H54 (cell line): ENCODE measurements at regions not wholly inside any gene's neighbourhood (a gene's known extent, or its start where the extent isn't known, plus 50 kb on each side); places are given as distances from the start of the nearest gene placed in this dataset.

ENCODE experiments used
- DNase-seq: peaks from one replicate; pipeline ENCODE4 v3.0.0; 2011; ENCODE audit warnings: low spot score, mixed read lengths; ENCODE audit not compliant: insufficient read length
- FAIRE-seq: peaks from 3 replicates; lab custom pipeline; 2011; peaks lifted over from hg19 to GRCh38; lab: Jason Lieb, UNC
- POLR2A ChIP-seq: IDR thresholded peaks from 2 replicates; pipeline ENCODE4 v1.6.1; 2011; ENCODE audit warnings: low read depth, mild to moderate bottlenecking, low read length

DNA sequence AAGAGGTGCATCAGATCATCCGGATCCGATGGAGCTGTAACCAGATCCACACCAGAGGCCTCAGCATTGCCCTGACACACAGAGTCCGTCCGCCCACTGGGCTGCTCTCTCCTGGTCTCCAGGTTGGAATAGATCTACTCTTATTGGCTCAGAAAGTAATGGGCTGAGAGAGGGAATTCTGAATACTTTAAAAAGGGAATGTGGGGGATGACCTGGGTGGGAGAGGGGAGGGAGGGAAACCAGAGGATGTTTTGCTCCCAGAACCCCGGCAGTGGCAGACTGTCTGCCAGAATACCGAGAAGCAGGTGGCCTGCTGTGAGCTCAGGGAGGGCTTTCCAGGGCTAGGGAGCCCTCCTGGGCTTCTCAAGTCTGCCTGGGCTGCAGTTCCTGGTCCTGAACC is 126.5 kb downstream of the ENGASE start:
- FAIRE-seq (no peak), DNase-seq (no peak)
- no peak for TF ChIP-seq POLR2A

DNA sequence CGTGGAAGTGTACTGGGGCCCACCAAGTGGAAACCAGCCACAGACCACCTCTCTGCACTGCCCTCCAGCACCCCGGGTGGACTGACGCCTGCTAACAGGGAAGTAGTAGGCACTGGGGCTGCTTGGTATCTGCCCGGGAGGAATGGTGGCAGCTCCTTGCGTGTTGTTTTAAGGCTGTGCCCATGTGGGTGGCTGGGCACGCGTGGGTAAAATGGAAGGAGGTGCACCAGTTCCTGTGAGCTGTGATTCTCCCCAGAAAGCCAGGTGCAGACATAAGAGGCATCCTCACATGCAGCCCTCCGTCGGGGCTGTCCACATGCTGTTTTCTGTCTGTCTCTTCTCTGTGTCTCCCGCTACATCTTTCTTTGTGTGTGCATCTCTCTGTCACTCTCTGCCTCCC is 122.3 kb downstream of the ENGASE start:
- no peak for TF ChIP-seq POLR2A
- FAIRE-seq: no peak
- DNase-seq: no peak

DNA sequence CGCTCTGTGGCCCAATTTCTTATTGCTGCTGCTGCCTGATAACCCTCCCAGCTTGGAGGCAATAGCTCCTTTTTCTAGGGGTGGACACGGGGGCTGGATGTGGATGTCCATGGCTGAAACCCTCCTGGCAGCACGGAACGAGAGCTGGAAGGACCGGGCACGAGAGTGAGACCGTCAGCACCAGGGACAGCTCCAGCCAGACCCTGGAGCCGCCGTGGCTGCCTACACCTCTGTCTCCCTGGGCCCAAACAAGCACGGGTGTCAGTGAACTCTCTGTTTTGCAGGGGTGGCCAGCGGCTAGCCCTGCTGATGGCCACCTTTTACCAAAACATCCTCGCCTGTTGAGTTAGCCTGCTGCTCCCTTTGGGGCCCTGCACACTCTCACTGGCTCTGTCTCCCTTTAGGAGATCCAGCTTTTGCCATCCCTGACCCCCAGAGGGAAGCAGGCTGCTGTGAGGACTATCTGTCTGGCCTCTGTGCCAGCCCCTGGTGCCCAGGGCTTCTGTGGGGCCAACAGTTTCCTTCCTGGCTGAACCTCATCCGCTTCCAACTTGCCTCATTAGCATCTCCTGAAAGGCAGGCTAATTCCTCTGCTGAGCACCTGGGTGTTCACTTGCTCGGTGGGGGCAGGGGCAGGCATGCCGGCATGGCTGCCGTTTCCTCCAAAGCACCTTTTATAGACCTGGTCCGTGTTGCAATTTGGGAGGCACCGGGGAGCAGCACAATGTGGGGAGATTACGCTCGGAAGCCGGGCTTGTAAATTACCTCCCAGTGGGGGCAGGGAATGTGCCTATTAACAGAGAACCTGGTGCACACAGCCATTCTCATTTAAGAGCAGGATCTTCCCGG is 118.1 kb downstream of the ENGASE start:
- FAIRE-seq (no peak), DNase-seq (peak; percentile 58)
- no peak for TF ChIP-seq POLR2A

DNA sequence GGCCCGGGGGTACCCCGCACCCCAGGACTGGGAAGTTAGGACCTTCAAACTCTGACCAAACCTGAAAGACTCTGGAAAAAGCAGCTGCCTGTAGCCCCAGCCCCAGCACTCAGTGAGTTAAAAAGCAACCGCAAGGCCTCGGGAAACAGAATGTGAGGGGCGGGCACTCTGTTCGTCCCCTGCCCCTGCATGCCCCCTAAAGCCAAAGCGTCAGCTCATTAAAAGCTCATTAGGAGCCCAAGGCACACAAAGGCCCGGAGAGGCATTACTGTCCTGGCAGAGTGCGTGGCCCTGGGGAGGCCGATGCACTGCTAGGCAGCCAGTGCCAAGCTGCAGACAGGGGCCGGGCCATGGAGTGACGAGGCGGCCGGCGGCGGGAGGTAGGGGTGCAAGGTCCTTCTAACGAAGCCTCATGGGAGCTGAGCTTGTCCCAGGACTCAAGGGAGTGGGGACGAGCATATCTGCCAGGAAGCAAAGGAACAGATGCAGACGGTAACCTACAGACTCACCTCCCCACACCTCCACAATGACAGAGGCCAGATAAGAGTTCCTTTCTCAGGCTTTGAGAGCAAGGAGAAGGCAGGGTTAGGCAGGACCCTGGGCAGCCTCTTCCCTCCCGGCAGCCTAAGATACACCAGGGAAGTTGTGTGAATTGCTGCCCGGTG is 116.8 kb downstream of the ENGASE start:
- no peak for FAIRE-seq
- no peak for TF ChIP-seq POLR2A
- no peak for DNase-seq

DNA sequence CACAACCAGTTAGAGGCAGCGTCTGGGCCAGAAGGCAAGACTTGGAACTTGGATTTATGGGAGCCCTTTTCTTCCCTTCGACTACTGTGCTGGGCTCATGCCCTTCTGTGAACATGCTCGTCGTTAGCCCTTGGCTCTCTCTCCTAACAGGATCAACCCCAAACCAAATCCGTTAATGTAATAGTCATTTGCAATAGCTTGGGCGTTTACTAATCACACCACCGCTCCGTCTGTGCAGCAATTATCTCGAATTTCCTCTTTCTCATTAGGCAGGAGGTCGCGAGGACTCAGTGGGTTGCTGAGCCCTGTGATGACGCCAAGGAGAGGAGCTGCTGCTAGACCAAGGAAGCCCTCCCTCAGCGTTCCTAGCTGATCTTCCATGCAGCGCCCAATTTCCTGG is 114.7 kb downstream of the ENGASE start:
- no peak for TF ChIP-seq POLR2A
- DNase-seq (no peak), FAIRE-seq (no peak)

DNA sequence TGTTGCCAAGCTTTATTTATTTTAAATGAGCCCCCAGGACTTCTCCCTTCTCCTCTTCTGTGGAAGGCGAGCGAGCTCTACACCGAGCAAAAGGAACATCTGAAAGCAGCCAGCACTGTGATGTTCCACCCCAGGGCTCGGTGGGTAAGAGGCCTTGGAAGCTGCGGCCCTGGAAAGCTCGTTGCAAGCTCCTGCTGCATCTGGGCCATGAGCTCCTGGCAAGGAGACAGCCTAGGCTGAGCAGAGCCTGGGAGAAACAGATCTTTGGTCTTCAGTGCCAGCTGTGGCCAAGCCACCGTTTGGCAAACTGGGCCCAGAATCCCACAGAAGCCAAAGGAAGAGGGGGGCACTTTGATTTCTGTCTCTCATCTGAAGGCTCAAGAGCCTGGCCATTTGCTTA is 114.1 kb downstream of the ENGASE start:
- no peak for DNase-seq
- no peak for FAIRE-seq
- TF ChIP-seq POLR2A: no peak

DNA sequence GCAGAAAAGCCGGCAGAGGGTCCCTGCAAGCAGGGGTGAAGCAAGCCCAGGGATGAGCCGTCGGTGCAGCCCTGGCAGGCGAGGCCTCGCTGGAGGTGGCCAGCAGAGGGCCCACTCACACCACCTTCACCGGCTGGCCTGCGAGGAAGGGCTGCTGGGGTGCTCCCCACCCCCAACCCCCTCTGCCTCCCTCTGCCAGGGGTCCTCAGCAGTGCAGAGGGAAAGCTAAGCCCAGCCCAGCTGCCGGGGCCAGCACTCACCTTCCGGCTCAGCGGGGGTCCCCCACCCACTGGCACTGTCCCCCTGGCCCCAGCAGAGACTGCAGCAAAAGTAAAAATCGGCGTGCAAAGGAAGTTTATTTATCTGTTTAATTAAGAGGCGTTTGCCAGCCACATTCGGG is 113.4 kb downstream of the ENGASE start:
- no peak for TF ChIP-seq POLR2A
- DNase-seq (peak; percentile 80), FAIRE-seq (no peak)

DNA sequence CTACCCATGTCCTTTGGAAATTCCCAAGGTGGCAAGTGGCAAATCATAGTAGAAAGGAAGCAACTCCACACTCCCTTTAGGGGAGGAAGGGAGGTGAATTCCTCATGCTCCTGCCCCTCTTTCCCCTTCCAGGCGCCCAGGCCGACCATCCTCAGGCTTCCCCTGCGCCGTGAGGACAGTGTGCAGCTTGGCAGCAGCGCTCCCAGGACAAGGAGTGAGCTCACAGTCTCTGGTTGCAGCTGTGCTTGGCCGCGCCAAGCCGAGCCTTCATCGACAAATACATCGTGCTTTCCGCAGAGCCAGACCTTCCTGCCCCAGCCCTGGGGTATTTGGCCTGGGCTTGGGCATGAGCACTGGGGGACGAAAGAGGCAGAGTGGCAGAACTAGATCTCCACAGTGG is 112.6 kb downstream of the ENGASE start:
- FAIRE-seq (no peak), DNase-seq (no peak)
- TF ChIP-seq POLR2A: no peak

DNA sequence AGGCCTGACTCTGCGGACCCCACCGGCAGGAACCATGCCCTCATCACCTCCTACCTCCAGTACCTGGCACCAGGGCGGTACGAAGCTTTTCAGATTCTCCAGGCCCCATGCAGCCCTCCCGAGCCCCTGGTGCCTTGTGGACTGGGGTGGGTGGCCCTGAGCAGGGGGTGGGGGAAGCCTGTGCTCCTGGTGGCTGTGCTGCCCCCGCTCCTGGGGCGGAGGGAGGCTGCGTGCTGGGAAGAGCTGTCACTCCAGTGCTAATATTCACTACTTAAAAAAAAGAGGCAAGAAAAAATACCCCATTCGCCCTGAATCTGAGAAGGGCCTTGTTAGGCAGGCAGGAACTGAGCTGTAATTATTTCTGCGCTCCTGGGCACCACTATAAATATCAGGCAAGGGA is 111.8 kb downstream of the ENGASE start:
- DNase-seq (no peak), FAIRE-seq (no peak)
- no peak for TF ChIP-seq POLR2A

DNA sequence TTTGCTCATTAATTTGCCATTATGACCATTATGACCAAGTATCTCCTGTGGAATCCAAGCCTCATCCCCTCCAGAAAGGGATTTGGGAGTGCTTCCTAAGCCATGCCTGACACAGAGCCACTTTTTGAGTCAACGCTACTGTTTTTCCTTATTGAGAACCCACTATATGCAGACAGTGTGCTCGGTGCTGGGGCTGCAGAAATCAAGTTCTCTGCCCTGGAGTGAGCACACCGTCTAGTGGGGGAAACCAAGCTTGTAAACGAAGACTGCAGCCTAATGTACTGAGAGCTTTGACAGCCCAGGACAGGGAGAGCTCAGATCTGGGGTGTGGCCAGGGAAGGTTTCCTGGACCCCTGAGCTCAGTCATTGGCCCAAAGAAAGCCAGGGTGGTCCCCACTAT is 111.0 kb downstream of the ENGASE start:
- FAIRE-seq (no peak), DNase-seq (no peak)
- TF ChIP-seq POLR2A: no peak

DNA sequence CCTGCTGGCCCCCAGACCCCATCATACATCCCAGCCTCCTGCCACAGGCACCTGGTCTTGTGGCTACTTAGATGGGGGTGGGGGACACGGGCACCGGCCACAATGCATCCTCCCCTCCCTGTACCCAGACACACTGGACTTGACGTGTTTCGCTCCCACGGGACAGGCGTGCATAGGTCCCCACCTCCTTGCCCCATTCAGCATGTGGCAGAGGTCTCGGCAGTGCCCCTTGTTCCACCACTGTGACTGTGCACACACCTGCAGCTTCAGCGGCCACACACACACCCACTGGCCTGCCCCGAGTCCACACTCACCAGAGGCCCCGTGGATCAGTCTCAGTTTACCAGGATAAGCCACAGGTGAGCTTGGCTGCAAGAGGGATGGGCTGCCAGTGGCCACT is 109.6 kb downstream of the ENGASE start:
- FAIRE-seq: no peak
- DNase-seq: no peak
- no peak for TF ChIP-seq POLR2A

DNA sequence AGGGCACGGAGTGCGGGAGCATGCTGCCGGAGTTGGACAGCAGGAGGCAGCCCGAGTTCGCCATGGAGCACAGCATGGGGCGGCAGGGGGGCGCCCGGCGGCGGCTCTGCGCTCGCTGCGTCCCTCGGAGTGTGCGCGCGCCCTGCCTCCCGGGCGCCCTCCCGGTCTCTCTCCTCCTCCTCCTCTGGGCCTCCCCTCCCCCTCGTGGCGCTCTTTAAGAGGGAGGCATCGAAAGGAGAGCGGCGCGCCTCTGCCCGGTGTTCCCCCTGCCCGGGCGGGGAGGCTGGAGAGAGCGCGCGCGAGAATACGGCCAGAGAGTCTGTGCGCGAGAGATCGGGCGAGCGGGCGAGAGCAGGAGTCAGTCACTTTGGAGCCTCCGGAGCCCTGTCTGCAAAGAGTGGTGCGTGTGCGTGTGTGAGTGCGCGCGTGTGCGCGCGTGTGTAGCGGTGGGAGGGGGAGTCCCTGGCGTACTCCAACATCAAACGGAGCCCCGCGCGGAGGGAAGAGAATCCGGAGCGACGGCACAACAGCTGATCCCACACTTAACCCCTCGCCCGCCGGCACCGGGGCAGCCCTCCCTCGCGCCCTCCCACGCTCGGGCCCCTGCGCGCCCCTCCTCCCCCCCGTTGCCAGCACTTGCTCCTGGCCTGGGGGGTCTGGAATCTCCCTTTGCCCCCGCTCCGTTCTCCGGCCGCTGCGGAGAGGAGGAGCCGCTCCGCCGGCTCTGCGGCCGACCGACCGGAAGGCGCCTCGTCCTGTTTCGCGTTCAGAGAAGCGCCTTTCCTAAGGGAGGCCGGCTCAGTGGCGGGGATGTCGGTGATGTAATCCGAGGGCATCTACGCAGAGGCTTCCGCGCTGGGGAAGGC is 108.9 kb downstream of the ENGASE start:
- no peak for TF ChIP-seq POLR2A
- FAIRE-seq (no peak), DNase-seq (no peak)

DNA sequence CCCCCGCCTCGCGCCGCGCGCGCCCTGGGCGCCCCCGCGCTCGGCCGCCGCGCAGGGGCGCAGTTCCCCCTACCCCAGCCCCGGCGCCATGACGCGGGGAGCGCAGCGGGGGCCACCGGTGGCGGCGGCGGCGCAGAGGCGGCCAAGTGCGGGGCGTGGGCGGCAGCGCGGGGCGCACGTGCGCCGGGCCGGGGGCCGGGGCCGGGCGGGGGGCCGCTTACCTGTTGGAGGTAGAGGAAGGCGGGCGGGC is 108.3 kb downstream of the ENGASE start:
- FAIRE-seq (no peak), DNase-seq (no peak)
- TF ChIP-seq POLR2A: no peak
